ENCODE measurements at regions not wholly inside any gene's neighbourhood (a gene's known extent, or its start where the extent isn't known, plus 50 kb on each side); places are given as distances from the start of the nearest gene placed in this dataset.

DNA sequence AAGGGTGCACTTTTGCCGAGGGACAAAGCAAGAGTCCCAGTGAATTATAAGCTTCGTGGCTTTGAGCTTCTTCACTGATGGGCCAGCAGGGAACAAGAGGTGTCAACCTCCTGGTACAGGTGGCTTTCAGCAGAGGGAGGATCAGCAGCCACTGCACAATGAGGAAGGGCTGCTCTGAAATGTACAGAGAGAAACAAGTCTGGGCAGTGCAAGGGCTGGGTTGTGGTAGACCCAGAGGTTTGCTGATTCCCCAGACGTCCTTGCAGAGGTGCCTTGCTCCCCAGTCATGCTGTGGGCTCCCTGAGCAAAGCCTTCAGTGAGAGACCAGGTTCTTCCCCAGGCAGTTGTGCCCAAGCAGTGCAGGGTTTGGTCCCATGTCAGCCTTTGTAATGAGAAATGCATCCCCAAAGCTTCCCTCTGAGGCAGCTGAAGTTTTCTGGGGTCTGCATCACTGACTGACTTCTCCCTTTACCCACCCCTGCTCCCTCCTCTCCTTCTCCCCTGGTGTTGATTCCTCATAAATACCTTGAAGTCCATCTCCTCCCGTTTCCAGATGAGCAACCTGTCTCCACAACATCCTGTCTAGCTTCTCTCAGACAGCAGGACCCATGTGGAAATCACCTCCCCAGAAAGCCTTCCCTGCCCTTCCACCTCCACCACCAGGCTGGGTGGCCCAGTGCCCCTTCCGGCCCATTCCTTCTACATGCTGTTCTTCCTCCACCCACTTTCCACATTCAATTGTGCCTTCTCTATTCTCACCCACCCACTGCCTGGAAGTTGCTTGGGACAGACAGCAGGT, 599.6 kb upstream of the ADAMTS16 start:
- no peak for DNase-seq

- DNase-seq = no peak
Observed at GRCh38 chr5:4541334-4541733, 598.8 kb upstream of the ADAMTS16 start.

DNA sequence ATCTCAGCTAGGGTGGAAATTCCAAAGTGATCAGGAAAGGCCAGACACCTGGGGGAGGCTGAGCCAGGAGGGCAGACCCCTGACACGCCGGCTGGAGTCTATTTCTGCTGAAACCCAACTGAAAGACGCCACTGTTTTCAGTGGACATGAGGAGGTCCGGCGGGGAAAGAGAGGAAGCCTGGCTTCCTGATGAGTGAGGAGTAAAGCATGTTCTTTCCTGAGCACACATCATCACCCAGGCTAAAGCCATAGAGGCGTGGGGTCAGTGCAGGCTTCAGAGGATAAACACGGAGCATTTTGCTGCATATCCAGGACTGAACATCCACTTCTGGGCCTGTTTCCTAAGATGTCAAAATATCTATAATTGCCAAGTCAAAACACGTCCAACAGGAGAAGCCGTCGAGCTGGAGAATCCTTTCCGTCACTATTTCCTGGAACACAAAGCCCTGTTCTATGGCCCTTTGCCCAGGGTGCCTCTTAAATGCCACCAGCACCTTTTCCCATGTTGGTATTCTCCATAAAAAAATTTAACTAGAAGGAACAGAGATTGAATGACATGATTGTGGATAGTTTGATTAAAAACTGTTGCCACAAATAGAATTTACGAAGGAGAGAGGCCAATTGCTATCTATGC, 597.9 kb upstream of the ADAMTS16 start:
- DNase-seq = no peak

DNA sequence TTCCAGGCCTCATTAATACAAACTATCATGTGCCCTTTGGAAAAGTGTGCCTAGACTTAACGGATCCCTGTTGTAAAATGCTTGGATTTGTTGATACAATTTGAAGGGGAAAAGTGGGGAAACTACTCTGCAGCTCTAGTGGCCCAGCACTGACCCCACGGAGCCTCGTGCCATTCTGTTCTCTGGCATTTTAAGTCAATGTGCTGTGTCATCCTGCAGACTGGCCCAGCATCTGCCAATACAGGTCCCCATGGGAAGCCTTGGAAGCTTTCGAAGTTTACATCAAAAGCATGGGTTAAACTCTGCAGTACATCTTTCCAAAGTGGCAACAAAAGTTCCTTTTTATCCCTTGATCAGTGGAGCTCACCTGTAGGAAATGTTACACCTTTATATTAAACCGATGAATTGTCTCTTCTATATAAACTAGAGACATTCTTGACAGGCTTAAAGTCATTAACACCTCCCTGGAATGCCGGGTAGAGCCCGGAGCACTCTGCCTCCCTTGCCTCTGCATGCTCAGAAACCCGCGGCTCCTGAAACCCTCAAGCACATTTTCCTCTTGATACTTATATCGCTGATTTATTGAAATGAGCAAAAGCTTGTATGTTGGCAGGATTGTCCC, 596.0 kb upstream of the ADAMTS16 start:
- DNase-seq = no peak

DNA sequence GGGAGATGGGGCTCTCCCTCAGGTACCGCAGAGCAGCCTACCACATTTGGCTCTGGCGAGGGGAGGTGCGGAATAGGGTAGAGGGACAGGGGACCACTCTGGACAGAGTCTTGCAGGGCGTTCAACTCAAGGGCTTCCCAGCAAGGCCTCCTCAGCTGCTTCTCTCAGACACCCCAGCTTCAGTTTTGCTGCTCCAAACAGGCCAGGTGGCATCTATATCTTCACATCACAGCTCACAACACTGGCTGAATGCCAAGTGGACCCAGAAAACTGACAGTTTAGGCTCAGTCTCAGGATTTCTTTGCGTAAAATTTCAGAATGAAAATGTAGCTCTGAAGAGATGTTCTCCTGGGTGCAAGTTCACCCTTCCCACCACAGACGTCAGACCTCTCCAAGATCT, 592.6 kb upstream of the ADAMTS16 start:
- no peak for DNase-seq

DNA sequence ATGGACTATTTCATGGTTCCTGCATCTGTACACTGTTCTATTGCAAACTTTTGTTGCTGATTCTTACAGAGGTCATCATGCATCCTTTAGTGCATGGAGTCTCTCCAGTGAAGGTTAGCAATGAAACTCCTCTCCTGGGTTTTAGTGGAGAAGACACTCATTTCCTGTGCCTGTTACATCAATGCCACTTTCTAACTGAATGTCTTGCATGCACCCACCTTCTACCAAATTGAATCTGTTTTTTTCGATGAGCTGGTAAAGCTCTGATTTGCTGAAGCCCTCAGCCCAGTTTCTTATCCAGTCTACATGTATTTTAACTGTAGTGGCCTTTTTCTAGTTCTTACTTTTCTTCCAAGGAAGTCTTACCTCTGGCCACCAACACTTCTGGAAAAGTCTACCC, 591.8 kb upstream of the ADAMTS16 start:
- no peak for DNase-seq

DNA sequence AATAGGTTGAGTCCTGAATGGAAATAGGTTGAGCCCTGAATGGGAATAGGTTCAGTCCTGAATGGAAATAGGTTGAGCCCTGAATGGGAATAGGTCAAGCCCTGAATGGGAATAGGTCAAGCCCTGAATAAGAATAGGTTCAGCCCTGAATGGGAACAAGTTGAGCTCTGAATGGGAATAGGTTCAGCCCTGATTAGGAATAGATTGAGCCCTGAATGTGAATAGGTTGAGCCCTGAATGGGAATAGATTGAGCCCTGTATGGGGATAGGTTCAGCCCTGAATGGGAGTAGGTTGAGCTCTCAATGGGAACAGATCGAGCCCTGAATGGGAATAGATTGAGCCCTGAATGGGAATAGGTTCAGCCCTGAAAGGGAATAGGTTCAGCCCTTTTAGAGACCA, 590.8 kb upstream of the ADAMTS16 start:
- no peak for DNase-seq

GRCh38 chr5:4551034-4551433, 589.1 kb upstream of the ADAMTS16 start:
- DNase-seq = peak; percentile 55

- no peak for DNase-seq
Observed at GRCh38 chr5:4553130-4553529, 587.0 kb upstream of the ADAMTS16 start.

DNA sequence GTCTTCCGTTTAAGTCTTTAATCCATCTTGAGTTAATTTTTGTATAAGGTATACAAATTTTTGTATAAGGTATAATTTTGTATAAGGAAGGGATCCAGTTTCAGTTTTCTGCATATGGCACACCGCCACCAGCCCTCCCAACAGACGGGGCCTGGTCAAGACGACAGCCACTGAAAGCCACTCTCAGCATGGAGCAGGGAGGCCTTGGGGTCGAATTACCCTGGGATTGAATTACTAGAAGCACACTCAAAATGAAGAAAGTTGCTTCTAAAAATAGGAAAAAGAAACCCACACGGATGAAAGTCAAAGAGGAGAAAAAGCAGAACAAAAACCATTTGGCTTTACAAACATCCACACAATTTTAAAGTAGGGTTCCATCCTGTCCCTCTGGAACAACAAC, 586.2 kb upstream of the ADAMTS16 start:
- DNase-seq = no peak

DNA sequence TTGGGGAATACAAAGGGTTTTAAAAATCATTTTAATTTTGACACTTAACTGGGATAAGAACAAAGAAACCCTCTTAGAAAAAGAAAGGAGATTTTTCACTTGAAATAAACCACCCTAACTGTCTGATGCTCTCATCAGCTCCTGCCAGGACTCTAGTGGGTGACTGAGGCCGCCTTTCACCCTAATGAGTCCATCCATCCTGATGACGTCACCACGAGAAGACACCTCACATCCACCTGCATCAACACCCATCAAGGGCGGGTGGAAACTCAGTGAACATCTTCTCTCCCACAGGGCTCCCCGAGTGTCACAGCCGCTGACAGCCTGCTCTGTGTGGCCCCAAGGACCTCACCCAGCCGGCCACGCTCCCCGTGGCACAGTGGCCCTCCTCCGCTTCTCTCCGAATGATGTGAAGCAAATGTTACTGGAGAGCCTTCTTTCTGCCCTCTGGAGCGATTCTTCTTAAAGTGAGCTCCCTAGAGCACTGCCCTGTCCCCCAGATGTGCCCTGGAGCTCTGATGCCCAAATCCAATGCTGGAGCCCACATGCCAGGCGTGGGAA, 584.3 kb upstream of the ADAMTS16 start:
- no peak for DNase-seq

- no peak for DNase-seq
Observed at GRCh38 chr5:4561403-4561802, 578.7 kb upstream of the ADAMTS16 start.

DNA sequence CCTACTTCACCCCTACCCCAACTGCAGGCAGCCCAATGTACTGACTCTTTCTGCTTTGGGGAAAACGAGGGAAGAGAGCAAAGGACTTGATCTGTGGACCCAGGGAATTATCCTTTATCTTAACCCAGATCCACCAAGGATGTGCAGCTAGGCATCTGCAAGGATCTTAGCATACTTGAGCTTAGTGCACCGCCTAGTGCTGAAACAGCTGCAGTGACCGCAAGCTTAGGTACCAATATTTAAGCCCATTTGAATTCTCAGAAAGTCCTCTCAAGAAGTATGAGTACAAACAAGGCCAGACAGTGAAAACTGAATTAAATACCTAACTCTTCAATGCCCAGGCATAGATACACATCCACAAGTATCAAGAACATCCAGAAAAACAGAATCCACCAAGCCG, 576.7 kb upstream of the ADAMTS16 start:
- DNase-seq = peak; percentile 41

- DNase-seq = peak; percentile 74
Observed at GRCh38 chr5:4570047-4570995, 569.8 kb upstream of the ADAMTS16 start.

DNA sequence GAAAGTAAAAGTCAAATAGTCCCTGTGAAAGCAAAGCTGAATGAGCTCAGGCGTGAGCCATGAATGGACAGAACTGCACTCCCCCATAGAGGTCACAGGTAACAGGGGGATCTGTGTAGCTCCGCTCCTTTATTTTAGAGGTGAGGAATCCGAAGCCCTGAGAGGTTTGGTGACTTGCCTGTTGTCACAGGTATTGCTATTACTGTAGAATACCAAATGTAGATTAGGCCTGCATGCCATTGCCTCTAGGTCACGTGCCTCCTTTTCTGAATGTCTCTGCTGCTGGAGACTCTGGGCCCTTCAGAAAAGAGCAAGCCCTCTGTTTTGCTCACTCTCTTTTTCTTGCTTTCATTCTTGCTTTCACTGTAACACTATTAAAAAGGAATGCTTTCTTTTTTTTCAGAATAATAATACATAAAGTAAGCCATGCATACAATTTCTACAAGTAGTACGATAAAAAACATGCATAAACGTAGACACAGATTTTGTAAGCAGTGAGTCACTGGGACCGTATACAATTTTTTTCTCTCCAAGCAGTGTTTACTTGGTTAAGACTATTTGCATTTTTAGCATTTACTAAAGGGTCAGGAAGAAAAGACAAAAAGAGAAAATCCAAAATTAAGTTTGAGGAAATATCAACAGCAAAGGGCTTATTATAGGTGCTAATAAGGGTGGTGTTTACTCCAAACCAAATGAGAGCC, 568.7 kb upstream of the ADAMTS16 start:
- DNase-seq = peak; percentile 24

GRCh38 chr5:4572311-4573100, 567.6 kb upstream of the ADAMTS16 start:
- peak; percentile 89 for DNase-seq

DNA sequence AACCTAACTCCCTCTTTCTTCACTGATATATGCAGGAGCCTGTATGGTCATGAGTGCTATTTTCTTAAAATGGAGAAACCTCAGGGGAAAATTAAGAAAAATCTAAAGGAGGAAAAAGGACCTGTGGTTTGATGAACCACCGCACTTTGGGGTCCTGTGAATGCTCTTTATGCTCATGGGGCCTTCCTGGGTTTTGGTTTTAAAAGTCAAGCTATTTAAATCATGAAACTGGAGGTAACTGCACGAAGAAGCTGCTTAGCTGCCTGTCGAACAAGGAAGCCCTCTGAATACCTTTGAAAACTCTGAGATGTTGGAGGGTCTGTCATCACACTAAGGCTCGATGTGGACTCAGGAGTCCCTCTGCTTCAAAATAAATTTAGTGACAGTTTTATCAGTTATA, 564.5 kb upstream of the ADAMTS16 start:
- no peak for DNase-seq

- DNase-seq = peak; percentile 96
Observed at GRCh38 chr5:4576161-4576748, 563.9 kb upstream of the ADAMTS16 start.

GRCh38 chr5:4576908-4577307, 563.2 kb upstream of the ADAMTS16 start:
- DNase-seq = no peak

DNA sequence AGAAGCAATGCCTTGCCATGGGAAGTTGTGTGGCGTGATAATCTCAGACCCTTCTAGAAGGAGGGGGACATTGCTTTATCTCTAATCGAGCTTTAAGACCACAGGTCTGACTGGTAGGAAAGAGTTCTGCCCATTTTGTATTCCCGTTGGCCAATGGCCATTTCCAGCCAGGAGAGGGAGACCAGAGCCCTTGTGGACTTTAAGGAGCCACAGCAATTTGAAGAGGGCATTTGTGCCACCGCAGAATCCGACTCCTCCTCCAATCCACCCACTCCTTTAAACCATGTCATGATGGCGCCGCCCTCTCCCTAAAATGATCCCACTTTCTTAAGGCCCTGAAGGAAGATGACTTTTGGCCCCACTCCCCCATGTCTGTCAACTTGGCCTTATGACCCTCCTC, 560.5 kb upstream of the ADAMTS16 start:
- no peak for DNase-seq

DNA sequence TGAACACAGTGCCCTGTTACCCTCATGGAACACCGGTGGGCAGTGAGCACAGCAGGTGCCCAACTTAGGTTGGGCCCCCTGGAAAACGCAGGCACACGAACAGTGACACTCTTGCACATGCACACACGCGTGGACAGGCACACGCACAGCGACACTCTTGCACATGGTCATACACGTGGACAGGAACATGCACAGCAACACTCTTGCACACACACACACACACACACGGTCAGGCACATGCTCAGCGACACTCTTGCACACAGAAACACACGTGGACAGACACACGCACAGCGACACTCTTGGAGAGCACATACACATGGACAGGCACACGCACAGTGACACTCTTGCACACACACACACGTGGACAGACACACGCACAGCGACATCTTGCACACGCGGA, 559.4 kb upstream of the ADAMTS16 start:
- no peak for DNase-seq
